HCT116 (cell line): ENCODE measurements at regions not wholly inside any gene's neighbourhood (a gene's known extent, or its start where the extent isn't known, plus 50 kb on each side); places are given as distances from the start of the nearest gene placed in this dataset.
A peak's percentile ranks its signal among the peaks of the same experiment; 100 is the strongest.

Experiments used
- ATAC-seq: fragments of 200-7000 bp; cut with Tn5 transposase; 2 replicates; pipeline ENCODE4 v1.9.1; 2020; ENCODE audit warnings: mild to moderate bottlenecking, moderate library complexity
- BruUV-seq: library from RNA; stranded (reverse); fragments of 400-500 nt; replicated peaks from 2 replicates; lab custom pipeline; 2021; lab: Mats Ljungman, UMichigan
- CTCF ChIA-PET: fragments of 300-600 bp; sonication (Branson Sonifier 250); formaldehyde crosslinking; loops from one replicate; lab custom pipeline; 2021; ENCODE audit warnings: antibody characterized with exemption; lab: Charles Lee
- POLR2A ChIA-PET: fragments of 300-600, 350-600 bp; sonication (Branson Sonifier 250); formaldehyde crosslinking; loops from one replicate; lab custom pipeline; 2021; ENCODE audit warnings: antibody characterized with exemption; lab: Charles Lee
- RAD21 ChIA-PET, 2 experiments: fragments of 300-600 bp; sonication (Branson Sonifier 250); formaldehyde crosslinking; loops; one replicate each; lab custom pipeline; 2023; ENCODE audit warnings: low total read pairs in 2 of 2; ENCODE audit not compliant: uncharacterized antibody in 2 of 2, unreplicated experiment in 2 of 2, low non-redundant PET in 1 of 2; lab: Charles Lee
- DNase-seq: peaks from one replicate; pipeline ENCODE4 v3.0.0-alpha.2; 2010; ENCODE audit warnings: low read depth, low spot score
- H2AFZ ChIP-seq: fragments of 200-600 bp; shearing (Covaris generic), sonication (generic); 2 replicates; pipeline ENCODE4 v1.6.1; 2017; ENCODE audit warnings: low read depth, mixed run types, mixed read lengths, antibody characterized with exemption, low read length; ENCODE audit not compliant: poor library complexity, severe bottlenecking
- H3K27ac ChIP-seq: 2 replicates; pipeline ENCODE4 v1.5.1; 2012; ENCODE audit warnings: low read depth, low read length
- H3K27me3 ChIP-seq: fragments of 200-600 bp; sonication (generic); 2 replicates; pipeline ENCODE4 v1.6.1; 2016; ENCODE audit warnings: mixed run types, low read length, mixed read lengths; ENCODE audit not compliant: insufficient read depth
- H3K36me3 ChIP-seq, 2 experiments: fragments of 200-500 bp in 1 of 2; fragments of 200-600 bp in 1 of 2; sonication (Bioruptor generic) in 1 of 2; sonication (generic) in 1 of 2; 2 replicates each; pipeline versions ENCODE4 v1.5.1 to v1.6.1; 2014 to 2016; ENCODE audit warnings: low read length in 2 of 2, inconsistent platforms in 1 of 2, mixed read lengths in 1 of 2, mixed run types in 1 of 2; ENCODE audit not compliant: insufficient read depth in 2 of 2, control insufficient read depth in 1 of 2
- H3K4me1 ChIP-seq, 2 experiments: fragments of 200-600 bp in 1 of 2; sonication (generic) in 1 of 2; 2 replicates each; pipeline versions ENCODE4 v1.5.1 to v1.6.1; 2012 to 2017; ENCODE audit warnings: low read length in 2 of 2, inconsistent platforms in 1 of 2, mild to moderate bottlenecking in 1 of 2, mixed read lengths in 1 of 2, mixed run types in 1 of 2, moderate library complexity in 1 of 2; ENCODE audit not compliant: insufficient read depth in 2 of 2, control insufficient read depth in 1 of 2
- H3K4me2 ChIP-seq: fragments of 200-600 bp; sonication (generic); 2 replicates; pipeline ENCODE4 v1.6.1; 2017; ENCODE audit warnings: mixed run types, low read length, mixed read lengths
- H3K4me3 ChIP-seq, 2 experiments: fragments of 200-600 bp in 1 of 2; sonication (generic) in 1 of 2; replicated peaks in 1 of 2; 2 replicates each; pipeline ENCODE4 v1.5.1; 2011 to 2016; ENCODE audit warnings: low read length in 2 of 2, control low read depth in 1 of 2, low read depth in 1 of 2, mild to moderate bottlenecking in 1 of 2, mixed read lengths in 1 of 2, mixed run types in 1 of 2
- H3K79me2 ChIP-seq: fragments of 200-600 bp; sonication (generic); 2 replicates; pipeline ENCODE4 v1.6.1; 2017; ENCODE audit warnings: mild to moderate bottlenecking, mixed run types, low read length, moderate library complexity, mixed read lengths; ENCODE audit not compliant: insufficient read depth
- H3K9ac ChIP-seq: fragments of 200-600 bp; sonication (generic); 2 replicates; pipeline ENCODE4 v1.6.1; 2016; ENCODE audit warnings: low read length, mixed read lengths
- H3K9me2 ChIP-seq: fragments of 200-600 bp; sonication (generic), shearing (Covaris generic); 2 replicates; pipeline ENCODE4 v1.6.1; 2017; ENCODE audit warnings: mixed run types, mild to moderate bottlenecking, moderate library complexity; ENCODE audit not compliant: insufficient read depth
- H3K9me3 ChIP-seq, 2 experiments: fragments of 200-500 bp in 1 of 2; fragments of 200-600 bp in 1 of 2; sonication (Bioruptor generic) in 1 of 2; sonication (generic) in 1 of 2; 2 replicates each; pipeline ENCODE4 v1.6.1; 2014 to 2017; ENCODE audit warnings: low read length in 2 of 2, mixed read lengths in 2 of 2, inconsistent platforms in 1 of 2, low read depth in 1 of 2, mild to moderate bottlenecking in 1 of 2, mixed run types in 1 of 2, moderate library complexity in 1 of 2; ENCODE audit not compliant: control insufficient read depth in 1 of 2, insufficient read depth in 1 of 2
- H4K20me1 ChIP-seq: fragments of 200-600 bp; sonication (generic), shearing (Covaris generic); 2 replicates; pipeline ENCODE4 v1.6.1; 2017; ENCODE audit warnings: mixed run types, mild to moderate bottlenecking, moderate library complexity; ENCODE audit not compliant: insufficient read depth
- ATF3 ChIP-seq: IDR thresholded peaks from 2 replicates; pipeline ENCODE4 v1.6.1; 2012
- CBX3 ChIP-seq: IDR thresholded peaks from 2 replicates; pipeline ENCODE4 v1.6.1; 2012; ENCODE audit warnings: low read depth
- EGR1 ChIP-seq: IDR thresholded peaks from 2 replicates; pipeline ENCODE4 v1.6.1; 2012; ENCODE audit warnings: low read depth
- EZH2 ChIP-seq: fragments of 200-600 bp; sonication (generic); IDR thresholded peaks from 2 replicates; pipeline ENCODE4 v1.6.1; 2017; ENCODE audit warnings: antibody characterized with exemption, mixed run types
- EZH2phosphoT487 ChIP-seq: fragments of 200-600 bp; IDR thresholded peaks from 2 replicates; pipeline ENCODE4 v1.6.1; 2018; ENCODE audit warnings: antibody characterized with exemption, borderline replicate concordance
- JUND ChIP-seq: IDR thresholded peaks from 2 replicates; pipeline ENCODE4 v1.6.1; 2012
- POLR2A ChIP-seq: IDR thresholded peaks from 2 replicates; pipeline ENCODE4 v1.7.0; 2011; ENCODE audit warnings: borderline replicate concordance; ENCODE audit not compliant: insufficient read depth, insufficient read length; ENCODE audit errors: extremely low read depth
- SP1 ChIP-seq: IDR thresholded peaks from 2 replicates; pipeline ENCODE4 v1.6.1; 2012; ENCODE audit warnings: low read depth
- SRF ChIP-seq: IDR thresholded peaks from 2 replicates; pipeline ENCODE4 v1.6.1; 2012; ENCODE audit warnings: low read depth
- TCF7L2 ChIP-seq: IDR thresholded peaks from 2 replicates; pipeline ENCODE4 v1.7.0; 2011; ENCODE audit warnings: borderline replicate concordance, inconsistent platforms; ENCODE audit not compliant: insufficient read depth, insufficient read length; ENCODE audit errors: extremely low read depth
- intact Hi-C: fragments of 100-400 bp; cut with micrococcal nuclease; formaldehyde crosslinking; loops from 2 replicates; pipeline ENCODE4 v1.10.0; 2022
- TF ChIP-seq, protein P1 (sequence below): IDR thresholded peaks from 2 replicates; pipeline ENCODE4 v1.6.1; 2011; ENCODE audit warnings: mild to moderate bottlenecking, low read length, moderate library complexity; ENCODE audit not compliant: insufficient replicate concordance; ENCODE audit errors: extremely low read depth
- TF ChIP-seq, protein P2 (sequence below), 3 experiments: fragments of 200-600 bp in 1 of 3; sonication (generic) in 1 of 3; IDR thresholded peaks in 2 of 3; conservative IDR thresholded peaks in 1 of 3; 2 replicates each; pipeline ENCODE4 v1.5.1; 2012 to 2017; ENCODE audit warnings: low read depth in 2 of 3, low read length in 2 of 3, antibody characterized with exemption in 1 of 3, borderline replicate concordance in 1 of 3, control low read depth in 1 of 3, mild to moderate bottlenecking in 1 of 3, mixed read lengths in 1 of 3, mixed run types in 1 of 3, moderate library complexity in 1 of 3; ENCODE audit not compliant: insufficient read depth in 1 of 3

- H3K27ac ChIP-seq, result no peak overlapping the region
- POLR2A ChIA-PET, result no interaction called here
- no peaks in the 10 kb centered on the region for H3K79me2 ChIP-seq
- no peak overlapping the region for H3K9ac ChIP-seq
- H3K9me3 ChIP-seq, result no peaks in the 10 kb centered on the region
- H2AFZ ChIP-seq, result peak overlapping the region; percentile 27
- intact Hi-C loops, result no loop called here
- peaks cover 14 to 28% of the 10 kb centered on the region in 2 experiments for H3K4me1 ChIP-seq
- TF ChIP-seq ATF3 (no peak), JUND (no peak), EZH2 (no peak), TCF7L2 (no peak), EGR1 (no peak), SRF (no peak), CBX3 (no peak), EZH2phosphoT487 (no peak), SP1 (no peak), POLR2A (no peak)
- TF ChIP-seq, protein P1, sequence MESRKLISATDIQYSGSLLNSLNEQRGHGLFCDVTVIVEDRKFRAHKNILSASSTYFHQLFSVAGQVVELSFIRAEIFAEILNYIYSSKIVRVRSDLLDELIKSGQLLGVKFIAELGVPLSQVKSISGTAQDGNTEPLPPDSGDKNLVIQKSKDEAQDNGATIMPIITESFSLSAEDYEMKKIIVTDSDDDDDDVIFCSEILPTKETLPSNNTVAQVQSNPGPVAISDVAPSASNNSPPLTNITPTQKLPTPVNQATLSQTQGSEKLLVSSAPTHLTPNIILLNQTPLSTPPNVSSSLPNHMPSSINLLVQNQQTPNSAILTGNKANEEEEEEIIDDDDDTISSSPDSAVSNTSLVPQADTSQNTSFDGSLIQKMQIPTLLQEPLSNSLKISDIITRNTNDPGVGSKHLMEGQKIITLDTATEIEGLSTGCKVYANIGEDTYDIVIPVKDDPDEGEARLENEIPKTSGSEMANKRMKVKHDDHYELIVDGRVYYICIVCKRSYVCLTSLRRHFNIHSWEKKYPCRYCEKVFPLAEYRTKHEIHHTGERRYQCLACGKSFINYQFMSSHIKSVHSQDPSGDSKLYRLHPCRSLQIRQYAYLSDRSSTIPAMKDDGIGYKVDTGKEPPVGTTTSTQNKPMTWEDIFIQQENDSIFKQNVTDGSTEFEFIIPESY, result no peak
- TF ChIP-seq, protein P2, sequence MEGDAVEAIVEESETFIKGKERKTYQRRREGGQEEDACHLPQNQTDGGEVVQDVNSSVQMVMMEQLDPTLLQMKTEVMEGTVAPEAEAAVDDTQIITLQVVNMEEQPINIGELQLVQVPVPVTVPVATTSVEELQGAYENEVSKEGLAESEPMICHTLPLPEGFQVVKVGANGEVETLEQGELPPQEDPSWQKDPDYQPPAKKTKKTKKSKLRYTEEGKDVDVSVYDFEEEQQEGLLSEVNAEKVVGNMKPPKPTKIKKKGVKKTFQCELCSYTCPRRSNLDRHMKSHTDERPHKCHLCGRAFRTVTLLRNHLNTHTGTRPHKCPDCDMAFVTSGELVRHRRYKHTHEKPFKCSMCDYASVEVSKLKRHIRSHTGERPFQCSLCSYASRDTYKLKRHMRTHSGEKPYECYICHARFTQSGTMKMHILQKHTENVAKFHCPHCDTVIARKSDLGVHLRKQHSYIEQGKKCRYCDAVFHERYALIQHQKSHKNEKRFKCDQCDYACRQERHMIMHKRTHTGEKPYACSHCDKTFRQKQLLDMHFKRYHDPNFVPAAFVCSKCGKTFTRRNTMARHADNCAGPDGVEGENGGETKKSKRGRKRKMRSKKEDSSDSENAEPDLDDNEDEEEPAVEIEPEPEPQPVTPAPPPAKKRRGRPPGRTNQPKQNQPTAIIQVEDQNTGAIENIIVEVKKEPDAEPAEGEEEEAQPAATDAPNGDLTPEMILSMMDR (IDR thresholded peaks at IDR 0.05 in 2 of 3, conservative IDR thresholded peaks at IDR 0.05 in 1 of 3; ENCODE audit: borderline replicate concordance in 1 of 3, insufficient read depth in 1 of 3, low read depth in 2 of 3, low read length in 2 of 3), result no peak
- H3K9me2 ChIP-seq, result no peaks in the 10 kb centered on the region
- no peaks in the 10 kb centered on the region for H3K36me3 ChIP-seq
- no peaks in the 10 kb centered on the region for H3K27me3 ChIP-seq
- ATAC-seq (no peak), DNase-seq (no peak)
- no TSS peak for BruUV-seq
- H3K4me3 ChIP-seq, result no peak overlapping the region
- peak overlapping the region; percentile 36; the same call in 1 of the 2 replicates for H3K4me2 ChIP-seq
- RAD21 ChIA-PET, result no interaction called here
- H4K20me1 ChIP-seq, result no peaks in the 10 kb centered on the region
- CTCF ChIA-PET, result no interaction called here
Measured at GRCh38 chr2:188693771-188694170, 280.4 kb upstream of the COL3A1 start.
